Neural progenitor cell (in vitro differentiated cells): ENCODE measurements at regions not wholly inside any gene's neighbourhood (a gene's known extent, or its start where the extent isn't known, plus 50 kb on each side); places are given as distances from the start of the nearest gene placed in this dataset.

Experiments
- DNase-seq: peaks from one replicate; pipeline ENCODE4 v3.0.0-alpha.2; 2016; ENCODE audit warnings: low spot score
- H2AFZ ChIP-seq: fragments of 200-600 bp; sonication (generic); replicated peaks from 2 replicates; pipeline ENCODE4 v1.6.1; 2016; ENCODE audit warnings: antibody characterized with exemption
- H3F3A ChIP-seq: fragments of 200-600 bp; sonication (generic); 2 replicates; pipeline ENCODE4 v1.6.1; 2016; ENCODE audit warnings: antibody characterized with exemption, low read depth
- H3K27ac ChIP-seq: fragments of 200-600 bp; sonication (generic); 2 replicates; pipeline ENCODE4 v1.5.1; 2016; ENCODE audit warnings: mild to moderate bottlenecking
- H3K27me3 ChIP-seq: fragments of 200-600 bp; sonication (generic); 2 replicates; pipeline ENCODE4 v1.6.1; 2016; ENCODE audit warnings: mild to moderate bottlenecking, moderate library complexity
- H3K36me3 ChIP-seq: fragments of 200-600 bp; sonication (generic); 2 replicates; pipeline ENCODE4 v1.5.1; 2016
- H3K4me1 ChIP-seq: fragments of 200-600 bp; sonication (generic); 2 replicates; pipeline ENCODE4 v1.6.1; 2016; ENCODE audit warnings: mixed run types
- H3K4me2 ChIP-seq: fragments of 200-600 bp; sonication (generic); 2 replicates; pipeline ENCODE4 v1.6.1; 2016
- H3K4me3 ChIP-seq: fragments of 200-600 bp; sonication (generic); 2 replicates; pipeline ENCODE4 v1.5.1; 2016
- H3K79me2 ChIP-seq: fragments of 200-600 bp; sonication (generic); 2 replicates; pipeline ENCODE4 v1.6.1; 2016; ENCODE audit warnings: low read depth
- H3K9ac ChIP-seq: fragments of 200-600 bp; sonication (generic); 2 replicates; pipeline ENCODE4 v1.6.1; 2016
- H3K9me3 ChIP-seq: fragments of 200-600 bp; sonication (generic); 2 replicates; pipeline ENCODE4 v1.5.1; 2016; ENCODE audit warnings: low read depth
- H4K20me1 ChIP-seq: fragments of 200-600 bp; sonication (generic); 2 replicates; pipeline ENCODE4 v1.6.1; 2016; ENCODE audit warnings: low read depth
- H3K27ac Mint-ChIP-seq: 3 replicates; pipeline ENCODE4 v1.8.0; 2021; ENCODE audit warnings: mixed read lengths
- H3K27me3 Mint-ChIP-seq: 2 replicates; pipeline ENCODE4 v1.8.0; 2022; ENCODE audit warnings: low read depth, mild to moderate bottlenecking, inconsistent platforms, moderate library complexity, mixed read lengths; ENCODE audit not compliant: insufficient read depth
- H3K36me3 Mint-ChIP-seq: 3 replicates; pipeline ENCODE4 v1.8.0; 2021; ENCODE audit warnings: mixed read lengths
- H3K4me1 Mint-ChIP-seq: 3 replicates; pipeline ENCODE4 v1.8.0; 2021; ENCODE audit warnings: mixed read lengths
- H3K4me3 Mint-ChIP-seq: 3 replicates; pipeline ENCODE4 v1.8.0; 2021; ENCODE audit warnings: mild to moderate bottlenecking, moderate library complexity, mixed read lengths
- H3K9me3 Mint-ChIP-seq: 3 replicates; pipeline ENCODE4 v1.8.0; 2020; ENCODE audit warnings: mixed read lengths
- EZH2 ChIP-seq: fragments of 200-600 bp; sonication (generic); IDR thresholded peaks from 2 replicates; pipeline ENCODE4 v1.6.1; 2017; ENCODE audit warnings: antibody characterized with exemption, mild to moderate bottlenecking, moderate library complexity
- EZH2phosphoT487 ChIP-seq: fragments of 200-600 bp; sonication (generic); IDR thresholded peaks from 2 replicates; pipeline ENCODE4 v1.6.1; 2017; ENCODE audit warnings: antibody characterized with exemption
- TF ChIP-seq, protein P1 (sequence below): fragments of 200-600 bp; sonication (generic); IDR thresholded peaks from 2 replicates; pipeline ENCODE4 v1.5.1; 2017; ENCODE audit warnings: antibody characterized with exemption, mild to moderate bottlenecking

DNA sequence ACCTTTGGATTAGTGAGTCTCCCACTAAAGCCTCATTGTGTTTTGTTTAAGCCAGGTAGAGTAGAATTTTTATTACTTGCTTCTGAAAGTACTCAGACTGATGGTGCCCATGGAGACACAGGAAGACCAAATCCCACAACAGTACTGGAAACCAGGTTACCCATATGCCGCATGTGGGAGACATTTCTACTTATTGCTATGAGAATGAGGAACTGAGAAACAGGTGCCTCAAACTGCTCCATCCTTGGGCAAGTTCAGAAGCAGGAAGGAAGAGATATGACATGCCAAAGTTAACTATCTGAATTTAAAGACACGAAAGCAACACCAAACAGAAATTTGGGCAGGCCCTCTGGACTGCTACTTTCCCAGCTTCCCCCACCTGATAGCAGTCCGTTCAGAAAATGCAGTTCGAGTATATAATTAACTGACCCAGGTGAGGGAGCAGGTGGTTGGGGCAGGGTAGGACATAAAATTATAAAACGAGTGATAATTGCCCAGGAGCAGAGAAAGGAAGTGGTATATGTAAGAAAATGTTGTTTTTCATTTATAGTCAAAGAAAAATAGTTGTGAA lies 382.3 kb upstream of the MTPN start:
- no peaks in the 10 kb centered on the region for H3K79me2 ChIP-seq

DNA sequence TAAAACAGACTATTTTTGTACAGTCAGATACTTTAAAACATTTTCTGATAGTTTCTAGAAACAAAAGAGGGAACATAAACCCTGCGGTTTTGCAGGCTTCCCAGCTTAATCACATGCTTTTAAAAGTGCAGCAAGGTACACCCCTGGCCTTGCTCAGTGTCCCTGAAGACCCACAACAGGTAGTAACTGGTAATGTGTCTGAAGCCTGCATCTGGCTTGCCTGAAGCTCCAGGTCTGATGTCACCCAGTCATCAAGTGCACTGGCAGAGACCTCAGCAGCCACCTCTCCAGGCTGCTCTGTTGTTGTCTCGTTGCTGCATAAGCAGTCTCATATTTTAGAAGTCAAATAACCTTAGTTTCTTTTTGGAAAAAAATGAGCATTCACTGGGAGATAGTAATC lies 376.1 kb upstream of the MTPN start:
- Mint-ChIP-seq H3K4me1 (no peaks in the 10 kb centered on the region), H3K4me3 (no peak overlapping the region), H3K9me3 (no peaks in the 10 kb centered on the region), H3K36me3 (no peaks in the 10 kb centered on the region), H3K27ac (no peak overlapping the region), H3K27me3 (peaks cover 2% of the 10 kb centered on the region)
- Histone ChIP-seq H3K79me2 (no peaks in the 10 kb centered on the region), H2AFZ (no peak overlapping the region), H3K27ac (no peak overlapping the region), H3K27me3 (no peaks in the 10 kb centered on the region), H3F3A (no peaks in the 10 kb centered on the region), H3K4me1 (no peaks in the 10 kb centered on the region), H3K9me3 (no peaks in the 10 kb centered on the region), H3K4me2 (no peak overlapping the region), H3K36me3 (no peaks in the 10 kb centered on the region), H3K9ac (no peak overlapping the region), H4K20me1 (no peaks in the 10 kb centered on the region), H3K4me3 (no peak overlapping the region)
- DNase-seq: no peak
- TF ChIP-seq EZH2 (no peak), EZH2phosphoT487 (no peak)
- TF ChIP-seq, protein P1, sequence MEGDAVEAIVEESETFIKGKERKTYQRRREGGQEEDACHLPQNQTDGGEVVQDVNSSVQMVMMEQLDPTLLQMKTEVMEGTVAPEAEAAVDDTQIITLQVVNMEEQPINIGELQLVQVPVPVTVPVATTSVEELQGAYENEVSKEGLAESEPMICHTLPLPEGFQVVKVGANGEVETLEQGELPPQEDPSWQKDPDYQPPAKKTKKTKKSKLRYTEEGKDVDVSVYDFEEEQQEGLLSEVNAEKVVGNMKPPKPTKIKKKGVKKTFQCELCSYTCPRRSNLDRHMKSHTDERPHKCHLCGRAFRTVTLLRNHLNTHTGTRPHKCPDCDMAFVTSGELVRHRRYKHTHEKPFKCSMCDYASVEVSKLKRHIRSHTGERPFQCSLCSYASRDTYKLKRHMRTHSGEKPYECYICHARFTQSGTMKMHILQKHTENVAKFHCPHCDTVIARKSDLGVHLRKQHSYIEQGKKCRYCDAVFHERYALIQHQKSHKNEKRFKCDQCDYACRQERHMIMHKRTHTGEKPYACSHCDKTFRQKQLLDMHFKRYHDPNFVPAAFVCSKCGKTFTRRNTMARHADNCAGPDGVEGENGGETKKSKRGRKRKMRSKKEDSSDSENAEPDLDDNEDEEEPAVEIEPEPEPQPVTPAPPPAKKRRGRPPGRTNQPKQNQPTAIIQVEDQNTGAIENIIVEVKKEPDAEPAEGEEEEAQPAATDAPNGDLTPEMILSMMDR: no peak

More for the DNA sequence above, 382.3 kb upstream of the MTPN start:
- H3K27ac Mint-ChIP-seq: no peak overlapping the region
- Histone ChIP-seq H3F3A (no peaks in the 10 kb centered on the region), H3K4me3 (no peak overlapping the region), H3K4me1 (no peaks in the 10 kb centered on the region), H3K27ac (no peak overlapping the region), H3K4me2 (no peak overlapping the region), H3K36me3 (no peaks in the 10 kb centered on the region), H2AFZ (no peak overlapping the region), H4K20me1 (no peaks in the 10 kb centered on the region), H3K9ac (no peak overlapping the region), H3K27me3 (no peaks in the 10 kb centered on the region), H3K9me3 (no peaks in the 10 kb centered on the region)
- no peaks in the 10 kb centered on the region for H3K9me3 Mint-ChIP-seq
- H3K4me3 Mint-ChIP-seq: no peak overlapping the region
- no peak for DNase-seq
- H3K4me1 Mint-ChIP-seq: no peaks in the 10 kb centered on the region
- TF ChIP-seq EZH2phosphoT487: no peak
- TF ChIP-seq, protein P1: no peak
- TF ChIP-seq EZH2: no peak
- peaks cover 2% of the 10 kb centered on the region for H3K27me3 Mint-ChIP-seq
- no peaks in the 10 kb centered on the region for H3K36me3 Mint-ChIP-seq

DNA sequence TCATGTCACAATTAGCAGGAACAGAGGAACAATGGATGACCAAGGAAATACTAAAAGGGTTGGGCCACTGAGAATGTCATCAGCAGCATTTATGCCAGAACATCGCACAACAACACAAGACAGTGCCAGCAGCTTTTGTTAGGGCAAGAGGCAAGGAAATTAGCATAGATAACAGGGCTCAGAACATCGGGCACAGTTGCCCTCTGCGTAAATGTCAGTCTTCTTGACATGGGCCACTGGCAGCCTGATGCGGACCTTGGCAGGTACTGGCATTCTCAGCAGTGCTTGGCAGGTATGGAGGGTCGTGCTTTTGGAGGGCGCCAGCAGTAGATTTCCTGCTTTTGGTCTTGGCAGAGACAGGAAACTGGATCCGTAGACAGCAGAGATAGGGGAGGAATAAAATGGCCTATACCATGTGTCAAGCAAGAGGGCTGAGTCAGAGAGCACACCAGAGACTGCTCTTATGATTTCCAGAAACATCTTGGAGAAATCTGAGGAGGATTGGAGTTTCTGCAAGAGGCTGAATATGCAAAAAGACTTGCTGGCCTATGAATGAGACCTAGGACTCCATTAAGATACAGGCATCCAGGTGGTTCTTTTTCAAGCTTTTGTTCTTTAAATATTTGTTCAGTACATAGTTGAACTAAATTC lies 371.5 kb upstream of the MTPN start:
- Histone ChIP-seq H3K4me3 (no peak overlapping the region), H3K9ac (no peak overlapping the region), H3K36me3 (no peaks in the 10 kb centered on the region), H3K4me1 (no peaks in the 10 kb centered on the region), H4K20me1 (no peaks in the 10 kb centered on the region), H3K9me3 (no peaks in the 10 kb centered on the region), H3F3A (no peaks in the 10 kb centered on the region), H2AFZ (no peak overlapping the region), H3K4me2 (no peak overlapping the region), H3K27me3 (no peaks in the 10 kb centered on the region), H3K79me2 (no peaks in the 10 kb centered on the region), H3K27ac (no peak overlapping the region)
- TF ChIP-seq, protein P1: no peak
- TF ChIP-seq EZH2 (no peak), EZH2phosphoT487 (no peak)
- no peaks in the 10 kb centered on the region for H3K4me1 Mint-ChIP-seq
- no peaks in the 10 kb centered on the region for H3K9me3 Mint-ChIP-seq
- peaks cover 5% of the 10 kb centered on the region for H3K27me3 Mint-ChIP-seq
- no peak for DNase-seq
- H3K27ac Mint-ChIP-seq: no peak overlapping the region
- no peaks in the 10 kb centered on the region for H3K36me3 Mint-ChIP-seq
- no peak overlapping the region for H3K4me3 Mint-ChIP-seq
